ENCODE measurements at regions not wholly inside any gene's neighbourhood (a gene's known extent, or its start where the extent isn't known, plus 50 kb on each side); places are given as distances from the start of the nearest gene placed in this dataset.

- Histone ChIP-seq H3K14ac (ENCODE audit: insufficient read length) (no peak overlapping the region), H3K9me3 (ENCODE audit: insufficient read depth in 2 of 2, low read depth in 1 of 2, low read length in 1 of 2) (no peaks in the 10 kb centered on the region), H4K5ac (ENCODE audit: insufficient read length, low read depth, low read length) (no peak overlapping the region), H4K20me1 (replicated peaks in 1 of 2; ENCODE audit: control insufficient read depth in 1 of 2, insufficient read depth in 2 of 2, low read length in 2 of 2) (no peaks in the 10 kb centered on the region), H3K23ac (ENCODE audit: insufficient read length) (no peak overlapping the region), H2BK12ac (ENCODE audit: low read depth, low read length) (no peak overlapping the region), H3K79me1 (ENCODE audit: low read depth, low read length) (no peaks in the 10 kb centered on the region), H3K27ac (ENCODE audit: low read depth, low read length) (no peak overlapping the region), H3K23me2 (ENCODE audit: low read depth, low read length) (no peaks in the 10 kb centered on the region), H3K4ac (replicated peaks; ENCODE audit: insufficient read length, low read depth, low read length) (no peak overlapping the region), H2BK5ac (ENCODE audit: low read depth, low read length) (no peak overlapping the region), H2BK120ac (replicated peaks; ENCODE audit: low read depth, low read length) (no peak overlapping the region), H4K8ac (ENCODE audit: extremely low read depth, insufficient read depth, low read length) (no peak overlapping the region), H3K9ac (replicated peaks in 1 of 4; ENCODE audit: extremely low read depth in 1 of 4, low read depth in 3 of 4, low read length in 3 of 4) (no peak overlapping the region), H3K36me3 (ENCODE audit: control insufficient read depth in 2 of 4, insufficient read depth in 4 of 4, low read length in 3 of 4) (no peaks in the 10 kb centered on the region), H3K27me3 (replicated peaks in 1 of 4; ENCODE audit: control insufficient read depth in 3 of 4, extremely low read depth in 1 of 4, insufficient read depth in 3 of 4, low read length in 3 of 4) (no peaks in the 10 kb centered on the region), H3K79me2 (ENCODE audit: control insufficient read depth in 1 of 2, insufficient read depth in 2 of 2, low read length in 2 of 2) (no peaks in the 10 kb centered on the region), H3K4me2 (ENCODE audit: insufficient read depth in 1 of 2, low read depth in 2 of 2, low read length in 2 of 2) (no peak overlapping the region), H3K18ac (ENCODE audit: extremely low read depth, low read length) (no peak overlapping the region), H2BK15ac (ENCODE audit: low read length) (no peak overlapping the region), H3K4me3 (ENCODE audit: extremely low read depth in 1 of 4, insufficient read depth in 2 of 4, low read depth in 3 of 4, low read length in 4 of 4) (no peak overlapping the region), H2AFZ (ENCODE audit: low read length) (no peak overlapping the region), H3K4me1 (replicated peaks in 1 of 4; ENCODE audit: control insufficient read depth in 3 of 4, insufficient read depth in 4 of 4, low read length in 3 of 4) (no peaks in the 10 kb centered on the region; a peak in 2 of 7 replicates), H2AK5ac (ENCODE audit: low read depth, low read length) (no peak overlapping the region), H4K91ac (replicated peaks; ENCODE audit: insufficient read length, low read length) (no peak overlapping the region), H2BK20ac (ENCODE audit: low read length) (no peak overlapping the region), H3K56ac (replicated peaks; ENCODE audit: insufficient read length, low read depth, low read length) (no peak overlapping the region)
- FAIRE-seq (no peak), DNase-seq (ENCODE audit: low read depth in 1 of 2, low spot score in 2 of 2) (no peak)
- CTCF ChIA-PET (ENCODE audit: partially characterized antibody): interaction anchor here (0.5 to 2.0 kb wide), 3 partner anchors 37 to 1516 kb away, joined by 3 to 5 read pairs (median 3); no protein-coding TSS in a partner anchor
- POLR2A ChIA-PET (ENCODE audit: partially characterized antibody): no interaction called here
- 85% methylated on average over 2 of the region's 2 CpGs; no CpG with 5 or more reads in 1 of the 2 experiments for WGBS, 2 experiments (ENCODE audit: extremely low coverage in 1 of 2, insufficient coverage in 1 of 2, insufficient read length in 1 of 2, insufficient replicate concordance in 2 of 2, low coverage in 1 of 2, low lambda C conversion rate in 2 of 2, missing lambda C conversion rate in 1 of 2)
- no peak for TF ChIP-seq PHF8 (conservative IDR thresholded peaks at IDR 0.05; ENCODE audit: low read depth, low read length)
- no peak for TF ChIP-seq BACH1 (IDR thresholded peaks at IDR 0.05; ENCODE audit: low read length)
- TF ChIP-seq GABPA (IDR thresholded peaks at IDR 0.05; ENCODE audit: borderline replicate concordance, insufficient read depth, low read length): no peak
- TF ChIP-seq ATF3 (IDR thresholded peaks at IDR 0.05; ENCODE audit: insufficient read depth, low read depth, low read length): no peak
- TF ChIP-seq, protein P1, sequence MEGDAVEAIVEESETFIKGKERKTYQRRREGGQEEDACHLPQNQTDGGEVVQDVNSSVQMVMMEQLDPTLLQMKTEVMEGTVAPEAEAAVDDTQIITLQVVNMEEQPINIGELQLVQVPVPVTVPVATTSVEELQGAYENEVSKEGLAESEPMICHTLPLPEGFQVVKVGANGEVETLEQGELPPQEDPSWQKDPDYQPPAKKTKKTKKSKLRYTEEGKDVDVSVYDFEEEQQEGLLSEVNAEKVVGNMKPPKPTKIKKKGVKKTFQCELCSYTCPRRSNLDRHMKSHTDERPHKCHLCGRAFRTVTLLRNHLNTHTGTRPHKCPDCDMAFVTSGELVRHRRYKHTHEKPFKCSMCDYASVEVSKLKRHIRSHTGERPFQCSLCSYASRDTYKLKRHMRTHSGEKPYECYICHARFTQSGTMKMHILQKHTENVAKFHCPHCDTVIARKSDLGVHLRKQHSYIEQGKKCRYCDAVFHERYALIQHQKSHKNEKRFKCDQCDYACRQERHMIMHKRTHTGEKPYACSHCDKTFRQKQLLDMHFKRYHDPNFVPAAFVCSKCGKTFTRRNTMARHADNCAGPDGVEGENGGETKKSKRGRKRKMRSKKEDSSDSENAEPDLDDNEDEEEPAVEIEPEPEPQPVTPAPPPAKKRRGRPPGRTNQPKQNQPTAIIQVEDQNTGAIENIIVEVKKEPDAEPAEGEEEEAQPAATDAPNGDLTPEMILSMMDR (IDR thresholded peaks at IDR 0.05; ENCODE audit: control extremely low read depth in 1 of 3, insufficient read depth in 1 of 3, low read depth in 1 of 3, low read length in 3 of 3): no peak
- TF ChIP-seq TCF12 (IDR thresholded peaks at IDR 0.05; ENCODE audit: low read depth, low read length): no peak
- no peak for TF ChIP-seq MAX (IDR thresholded peaks at IDR 0.05)
- no peak for TF ChIP-seq CEBPB (IDR thresholded peaks at IDR 0.05; ENCODE audit: low read depth, low read length)
Observed at GRCh38 chr14:51335531-51335930, 95.5 kb downstream of the TMX1 start.

Measured in H1 (cell line).